OCI-LY7 (cell line): ENCODE measurements at regions not wholly inside any gene's neighbourhood (a gene's known extent, or its start where the extent isn't known, plus 50 kb on each side); places are given as distances from the start of the nearest gene placed in this dataset.

ENCODE experiments used
- BruUV-seq: library from RNA; stranded (reverse); fragments of 400-500 nt; replicated peaks from 2 replicates; lab custom pipeline; 2021; lab: Mats Ljungman, UMichigan
- CTCF ChIA-PET: fragments of 300-600 bp; sonication (Branson Sonifier 250); formaldehyde crosslinking; loops from one replicate; lab custom pipeline; 2022; ENCODE audit warnings: antibody characterized with exemption; ENCODE audit not compliant: unreplicated experiment; lab: Charles Lee
- POLR2A ChIA-PET: fragments of 300-600 bp; sonication (Branson Sonifier 250); formaldehyde crosslinking; loops from one replicate; lab custom pipeline; 2022; ENCODE audit warnings: antibody characterized with exemption; lab: Charles Lee
- DNase-seq: peaks from one replicate; pipeline ENCODE4 v3.0.0-alpha.2; 2015; ENCODE audit warnings: low spot score
- H2AFZ ChIP-seq: fragments of 200-600 bp; sonication (generic), shearing (Covaris generic); 2 replicates; pipeline ENCODE4 v1.6.1; 2014; ENCODE audit warnings: mild to moderate bottlenecking, antibody characterized with exemption, low read length, moderate library complexity
- H3K27ac ChIP-seq: fragments of 200-600 bp; sonication (generic); 2 replicates; pipeline ENCODE4 v1.5.1; 2014; ENCODE audit warnings: mixed run types, low read depth, mild to moderate bottlenecking, moderate library complexity, low read length, inconsistent platforms; ENCODE audit not compliant: poor library complexity, severe bottlenecking
- H3K36me3 ChIP-seq: fragments of 200-600 bp; sonication (generic); 2 replicates; pipeline ENCODE4 v1.6.1; 2014; ENCODE audit warnings: mild to moderate bottlenecking, antibody characterized with exemption, low read length, moderate library complexity, mixed read lengths; ENCODE audit not compliant: insufficient read depth
- H3K4me1 ChIP-seq: fragments of 200-600 bp; sonication (generic); 2 replicates; pipeline ENCODE4 v1.5.1; 2014; ENCODE audit warnings: mild to moderate bottlenecking, low read length; ENCODE audit not compliant: insufficient read depth, poor library complexity, severe bottlenecking
- H3K4me2 ChIP-seq: fragments of 200-600 bp; sonication (generic); 2 replicates; pipeline ENCODE4 v1.6.1; 2014; ENCODE audit warnings: mild to moderate bottlenecking, low read length
- H3K4me3 ChIP-seq: fragments of 200-600 bp; sonication (generic); 2 replicates; pipeline ENCODE4 v1.5.1; 2014; ENCODE audit warnings: mild to moderate bottlenecking, low read depth, low read length; ENCODE audit not compliant: poor library complexity, severe bottlenecking
- H3K79me2 ChIP-seq: fragments of 200-600 bp; sonication (generic); 2 replicates; pipeline ENCODE4 v1.6.1; 2016; ENCODE audit warnings: low read depth, mild to moderate bottlenecking, low read length, moderate library complexity, mixed read lengths; ENCODE audit not compliant: insufficient read depth
- H3K9me2 ChIP-seq: fragments of 200-600 bp; sonication (generic); 2 replicates; pipeline ENCODE4 v1.6.1; 2016; ENCODE audit warnings: mild to moderate bottlenecking, low read length, mixed read lengths; ENCODE audit not compliant: insufficient read depth
- H3K9me3 ChIP-seq: fragments of 200-600 bp; sonication (generic); 2 replicates; pipeline ENCODE4 v1.6.1; 2014; ENCODE audit warnings: mild to moderate bottlenecking, mixed run types, low read length, mixed read lengths
- H4K20me1 ChIP-seq: fragments of 200-600 bp; sonication (generic); 2 replicates; pipeline ENCODE4 v1.6.1; 2014; ENCODE audit warnings: mild to moderate bottlenecking, antibody characterized with exemption, low read length, moderate library complexity, mixed read lengths; ENCODE audit not compliant: insufficient read depth
- EZH2phosphoT487 ChIP-seq: fragments of 200-600 bp; sonication (generic); IDR thresholded peaks from 2 replicates; pipeline ENCODE4 v1.6.1; 2018; ENCODE audit warnings: low read depth, borderline replicate concordance, mild to moderate bottlenecking, mixed run types, antibody characterized with exemption, low read length, moderate library complexity, mixed read lengths
- intact Hi-C: fragments of 100-400 bp; cut with micrococcal nuclease; formaldehyde crosslinking; loops from one replicate; pipeline ENCODE4 v1.10.0; 2022; ENCODE audit not compliant: unreplicated experiment
- TF ChIP-seq, protein P1 (sequence below): fragments of 200-600 bp; sonication (generic); conservative IDR thresholded peaks from 2 replicates; pipeline ENCODE4 v1.5.1; 2014; ENCODE audit warnings: mild to moderate bottlenecking, antibody characterized with exemption, low read length, moderate library complexity, mixed read lengths

- no peaks in the 10 kb centered on the region for H4K20me1 ChIP-seq
- TF ChIP-seq, protein P1, sequence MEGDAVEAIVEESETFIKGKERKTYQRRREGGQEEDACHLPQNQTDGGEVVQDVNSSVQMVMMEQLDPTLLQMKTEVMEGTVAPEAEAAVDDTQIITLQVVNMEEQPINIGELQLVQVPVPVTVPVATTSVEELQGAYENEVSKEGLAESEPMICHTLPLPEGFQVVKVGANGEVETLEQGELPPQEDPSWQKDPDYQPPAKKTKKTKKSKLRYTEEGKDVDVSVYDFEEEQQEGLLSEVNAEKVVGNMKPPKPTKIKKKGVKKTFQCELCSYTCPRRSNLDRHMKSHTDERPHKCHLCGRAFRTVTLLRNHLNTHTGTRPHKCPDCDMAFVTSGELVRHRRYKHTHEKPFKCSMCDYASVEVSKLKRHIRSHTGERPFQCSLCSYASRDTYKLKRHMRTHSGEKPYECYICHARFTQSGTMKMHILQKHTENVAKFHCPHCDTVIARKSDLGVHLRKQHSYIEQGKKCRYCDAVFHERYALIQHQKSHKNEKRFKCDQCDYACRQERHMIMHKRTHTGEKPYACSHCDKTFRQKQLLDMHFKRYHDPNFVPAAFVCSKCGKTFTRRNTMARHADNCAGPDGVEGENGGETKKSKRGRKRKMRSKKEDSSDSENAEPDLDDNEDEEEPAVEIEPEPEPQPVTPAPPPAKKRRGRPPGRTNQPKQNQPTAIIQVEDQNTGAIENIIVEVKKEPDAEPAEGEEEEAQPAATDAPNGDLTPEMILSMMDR, result no peak
- no peak for TF ChIP-seq EZH2phosphoT487
- no peaks in the 10 kb centered on the region for H3K79me2 ChIP-seq
- no peak overlapping the region for H2AFZ ChIP-seq
- ChIA-PET POLR2A (no interaction called here), CTCF (no interaction called here)
- no peaks in the 10 kb centered on the region for H3K4me1 ChIP-seq
- DNase-seq, result no peak
- no peak overlapping the region for H3K4me2 ChIP-seq
- H3K27ac ChIP-seq, result no peak overlapping the region
- H3K4me3 ChIP-seq, result no peak overlapping the region
- no peaks in the 10 kb centered on the region for H3K9me3 ChIP-seq
- no peaks in the 10 kb centered on the region for H3K9me2 ChIP-seq
- no TSS peak for BruUV-seq
- no peaks in the 10 kb centered on the region for H3K36me3 ChIP-seq
- intact Hi-C loops, result no loop called here
These were observed 485.6 kb upstream of the SULF2 start for GRCh38 chr20:48270885-48271284.

DNA sequence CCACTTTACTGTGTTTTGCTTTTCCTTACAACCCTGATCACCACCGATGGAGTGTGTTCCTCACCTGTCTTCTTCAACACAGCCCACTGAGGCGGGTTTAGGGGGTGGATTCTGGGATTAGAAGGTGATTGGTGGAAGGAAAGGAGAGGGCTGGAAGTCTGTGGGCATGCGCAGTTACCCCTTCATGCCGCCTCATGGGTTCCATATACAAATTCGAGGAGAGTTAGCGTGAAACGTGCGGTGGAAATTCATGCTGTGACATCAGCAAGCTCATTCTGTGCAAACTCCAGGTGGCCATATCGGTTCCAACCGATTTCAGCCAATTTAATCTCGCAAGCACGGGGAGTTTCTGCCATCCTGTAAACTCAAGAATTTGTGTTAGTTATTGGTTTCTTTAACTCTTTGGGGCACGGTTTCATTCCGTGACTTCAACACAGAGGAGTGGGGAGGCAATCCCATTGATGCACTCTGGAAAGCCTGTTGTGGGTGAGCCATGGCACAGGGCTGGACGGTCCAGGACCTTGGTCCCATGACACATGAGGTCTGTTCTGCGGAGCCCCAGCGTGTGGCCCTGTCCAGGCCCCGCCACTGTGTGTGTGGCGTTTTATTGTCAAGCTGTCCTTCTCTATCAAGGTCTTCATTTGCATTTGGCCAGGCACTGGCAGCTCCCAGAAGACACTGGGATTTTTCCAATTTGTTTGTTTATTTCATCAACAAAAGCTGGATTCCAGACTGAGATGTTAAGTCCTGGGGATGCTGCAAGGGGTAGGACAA lies 482.8 kb upstream of the SULF2 start:
- ChIA-PET POLR2A (interaction anchor here (0.6 kb wide), 1 partner anchor 307 kb away, joined by 3 read pairs; no protein-coding TSS in a partner anchor), CTCF (no interaction called here)
- no peaks in the 10 kb centered on the region for H3K36me3 ChIP-seq
- H3K9me2 ChIP-seq, result no peaks in the 10 kb centered on the region
- TF ChIP-seq, protein P1, result no peak
- TF ChIP-seq EZH2phosphoT487, result no peak
- H3K4me1 ChIP-seq, result no peaks in the 10 kb centered on the region
- intact Hi-C loops, result no loop called here
- H3K79me2 ChIP-seq, result no peaks in the 10 kb centered on the region
- no peaks in the 10 kb centered on the region for H4K20me1 ChIP-seq
- BruUV-seq, result no TSS peak
- H3K4me2 ChIP-seq, result no peak overlapping the region
- no peak for DNase-seq
- no peaks in the 10 kb centered on the region for H3K9me3 ChIP-seq
- no peak overlapping the region for H3K4me3 ChIP-seq
- no peak overlapping the region for H2AFZ ChIP-seq
- H3K27ac ChIP-seq, result no peak overlapping the region

- CTCF ChIA-PET, result no interaction called here
- POLR2A ChIA-PET, result no interaction called here
- intact Hi-C loops, result no loop called here
These were observed 481.3 kb upstream of the SULF2 start for GRCh38 chr20:48266571-48266970.

More at GRCh38 chr20:48266571-48266970, 481.3 kb upstream of the SULF2 start:
- no peaks in the 10 kb centered on the region for H3K9me3 ChIP-seq
- BruUV-seq, result no TSS peak
- no peak for DNase-seq
- H3K27ac ChIP-seq, result no peak overlapping the region
- TF ChIP-seq, protein P1, result no peak
- no peak for TF ChIP-seq EZH2phosphoT487
- H3K79me2 ChIP-seq, result no peaks in the 10 kb centered on the region
- no peaks in the 10 kb centered on the region for H4K20me1 ChIP-seq
- no peaks in the 10 kb centered on the region for H3K4me1 ChIP-seq
- H3K4me2 ChIP-seq, result no peak overlapping the region
- no peak overlapping the region for H2AFZ ChIP-seq
- no peak overlapping the region for H3K4me3 ChIP-seq
- H3K9me2 ChIP-seq, result no peaks in the 10 kb centered on the region
- H3K36me3 ChIP-seq, result no peaks in the 10 kb centered on the region
